Rectal smooth muscle tissue (tissue), 1 donor: ENCODE measurements at regions not wholly inside any gene's neighbourhood (a gene's known extent, or its start where the extent isn't known, plus 50 kb on each side); places are given as distances from the start of the nearest gene placed in this dataset.
"Not testable (repeated sequence)": the region's sequence is repeated elsewhere in the genome, so short reads cannot be mapped to it uniquely, and the experiment has no call there.

Source experiments
- H3K27ac ChIP-seq: one replicate; pipeline ENCODE4 v1.7.0; 2013; ENCODE audit warnings: low read depth, low read length, inconsistent platforms
- H3K27me3 ChIP-seq: one replicate; pipeline ENCODE4 v1.7.0; 2013; ENCODE audit warnings: low read length; ENCODE audit not compliant: control insufficient read depth, insufficient read depth
- H3K36me3 ChIP-seq: one replicate; pipeline ENCODE4 v1.7.0; 2013; ENCODE audit warnings: low read length; ENCODE audit not compliant: control insufficient read depth, insufficient read depth
- H3K4me1 ChIP-seq: one replicate; pipeline ENCODE4 v1.7.0; 2013; ENCODE audit warnings: low read length; ENCODE audit not compliant: control insufficient read depth, insufficient read depth
- H3K4me3 ChIP-seq: one replicate; pipeline ENCODE4 v1.7.0; 2013; ENCODE audit warnings: low read length
- H3K9ac ChIP-seq: one replicate; pipeline ENCODE4 v1.7.0; 2013; ENCODE audit warnings: low read length

DNA sequence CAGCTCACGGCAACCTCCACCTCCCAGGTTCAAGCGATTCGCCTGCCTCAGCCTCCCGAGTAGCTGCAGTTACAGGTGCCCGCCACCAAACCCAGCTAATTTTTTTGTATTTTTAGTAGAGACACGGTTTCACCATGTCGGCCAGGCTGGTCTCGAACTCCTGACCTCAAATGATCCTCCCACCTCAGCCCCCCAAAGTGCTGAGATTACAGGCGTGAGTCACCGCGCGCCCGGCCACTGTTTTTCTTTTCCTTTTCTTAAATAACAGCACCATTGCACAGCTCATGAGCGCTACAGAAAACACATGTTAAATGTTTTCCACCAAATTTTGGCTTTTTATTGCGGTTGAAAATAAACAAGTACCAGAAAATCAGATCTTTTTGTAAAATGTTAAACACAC, 195.5 kb downstream of the CRLF2 start:
- H3K9ac ChIP-seq, H3K4me1 ChIP-seq, H3K36me3 ChIP-seq, H3K4me3 ChIP-seq, H3K27ac ChIP-seq, H3K27me3 ChIP-seq: not testable (repeated sequence)

DNA sequence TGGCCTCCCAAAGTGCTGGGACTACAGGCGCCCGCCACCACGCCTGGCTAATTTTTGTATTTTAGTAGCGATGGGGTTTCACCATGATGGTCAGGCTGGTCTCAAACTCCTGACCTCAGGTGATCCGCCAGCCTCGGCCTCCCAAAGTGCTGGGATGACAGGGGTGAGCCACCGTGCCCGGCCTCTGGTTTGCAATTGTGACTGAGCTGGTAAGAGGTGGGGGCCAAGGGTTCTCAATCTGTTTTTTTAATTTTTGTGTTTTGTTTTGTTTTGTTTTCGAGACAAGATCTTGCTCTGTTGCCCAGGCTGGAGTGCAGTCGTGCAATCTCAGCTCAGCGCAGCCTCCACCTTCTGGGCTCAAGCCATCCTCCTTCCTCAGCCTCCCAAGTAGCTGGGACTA, 196.2 kb downstream of the CRLF2 start:
- H3K9ac ChIP-seq, H3K36me3 ChIP-seq, H3K4me1 ChIP-seq, H3K4me3 ChIP-seq, H3K27me3 ChIP-seq, H3K27ac ChIP-seq: not testable (repeated sequence)

DNA sequence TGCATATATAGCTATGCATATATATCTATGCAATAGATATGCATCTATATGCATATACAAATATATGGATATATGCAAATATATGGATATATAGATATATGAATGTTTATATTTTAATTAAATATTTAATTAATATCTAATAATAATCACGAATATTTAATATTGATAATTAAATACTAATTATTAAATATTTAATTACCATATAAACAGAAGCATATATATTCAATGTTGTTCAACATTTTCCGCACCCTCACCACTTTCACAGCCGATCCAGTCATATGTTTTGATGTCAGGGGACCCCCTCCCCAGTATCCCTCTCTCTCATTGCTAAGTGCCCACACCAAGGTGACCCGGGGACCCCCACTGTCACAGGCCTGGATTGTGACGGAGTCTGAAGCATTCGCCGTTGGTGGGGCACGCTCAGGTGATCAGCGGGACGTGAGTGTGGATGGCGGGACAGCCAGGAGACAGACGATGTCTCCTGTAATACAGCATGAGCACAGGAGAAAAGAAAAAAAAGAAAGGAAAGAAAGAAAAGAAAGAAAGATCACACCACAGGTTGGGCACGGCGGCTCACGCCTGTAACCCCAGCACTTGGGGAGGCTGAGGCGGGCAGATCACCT, 199.7 kb downstream of the CRLF2 start:
- no peak overlapping the region for H3K4me3 ChIP-seq

GRCh38 chrX:1011691-1012283, 200.7 kb downstream of the CRLF2 start:
- Histone ChIP-seq H3K9ac (no peak overlapping the region), H3K4me3 (no peak overlapping the region), H3K27ac (no peak overlapping the region), H3K36me3 (no peaks in the 10 kb centered on the region), H3K27me3 (no peaks in the 10 kb centered on the region), H3K4me1 (no peaks in the 10 kb centered on the region)

More for the DNA sequence above, 199.7 kb downstream of the CRLF2 start:
- Histone ChIP-seq H3K9ac (no peak overlapping the region), H3K4me1 (no peaks in the 10 kb centered on the region), H3K27me3 (no peaks in the 10 kb centered on the region), H3K36me3 (no peaks in the 10 kb centered on the region), H3K27ac (no peak overlapping the region)

GRCh38 chrX:1009771-1010170, 202.7 kb downstream of the CRLF2 start:
- Histone ChIP-seq H3K9ac (no peak overlapping the region), H3K36me3 (no peaks in the 10 kb centered on the region), H3K4me1 (no peaks in the 10 kb centered on the region), H3K27ac (no peak overlapping the region), H3K27me3 (no peaks in the 10 kb centered on the region), H3K4me3 (no peak overlapping the region)

GRCh38 chrX:1006156-1006730, 206.2 kb downstream of the CRLF2 start:
- H3K4me3 ChIP-seq, result no peak overlapping the region
- H3K36me3 ChIP-seq, result no peaks in the 10 kb centered on the region
- no peak overlapping the region for H3K9ac ChIP-seq
- no peak overlapping the region for H3K27ac ChIP-seq
- H3K4me1 ChIP-seq, result no peaks in the 10 kb centered on the region
- no peaks in the 10 kb centered on the region for H3K27me3 ChIP-seq

- no peak overlapping the region for H3K9ac ChIP-seq
Measured at GRCh38 chrX:1002611-1003010, 209.8 kb downstream of the CRLF2 start.

DNA sequence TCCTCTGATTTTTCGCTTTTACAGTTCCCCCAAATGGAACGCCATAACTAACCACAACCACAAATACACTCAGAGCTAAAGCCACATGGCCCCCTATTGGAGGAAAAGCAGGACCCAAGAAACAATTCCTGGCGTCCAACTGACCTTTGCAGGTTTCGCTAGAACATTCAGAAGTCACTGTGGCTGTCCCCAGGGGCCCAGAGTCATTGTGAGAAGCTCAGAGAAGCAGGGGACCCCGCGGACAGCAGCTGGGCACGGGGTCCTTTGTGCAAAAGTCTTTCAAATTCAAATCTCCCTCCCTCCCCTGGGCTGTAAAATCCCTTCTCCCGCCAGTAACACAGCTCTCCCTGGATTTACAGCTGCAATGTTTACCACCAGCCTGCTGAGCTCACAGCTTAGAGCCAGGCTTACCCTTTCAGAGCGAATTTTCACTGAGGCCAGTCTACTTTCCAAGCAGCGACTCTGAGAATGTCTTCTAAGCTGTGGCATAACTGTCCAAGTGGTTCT, 214.8 kb downstream of the CRLF2 start:
- no peaks in the 10 kb centered on the region for H3K36me3 ChIP-seq
- H3K4me3 ChIP-seq, result no peak overlapping the region
- no peaks in the 10 kb centered on the region for H3K4me1 ChIP-seq
- H3K9ac ChIP-seq, result no peak overlapping the region
- H3K27ac ChIP-seq, result no peak overlapping the region
- H3K27me3 ChIP-seq, result no peaks in the 10 kb centered on the region

More at GRCh38 chrX:1002611-1003010, 209.8 kb downstream of the CRLF2 start:
- no peak overlapping the region for H3K27ac ChIP-seq
- H3K36me3 ChIP-seq, result no peaks in the 10 kb centered on the region
- H3K4me1 ChIP-seq, result no peaks in the 10 kb centered on the region
- H3K27me3 ChIP-seq, result no peaks in the 10 kb centered on the region
- H3K4me3 ChIP-seq, result no peak overlapping the region

DNA sequence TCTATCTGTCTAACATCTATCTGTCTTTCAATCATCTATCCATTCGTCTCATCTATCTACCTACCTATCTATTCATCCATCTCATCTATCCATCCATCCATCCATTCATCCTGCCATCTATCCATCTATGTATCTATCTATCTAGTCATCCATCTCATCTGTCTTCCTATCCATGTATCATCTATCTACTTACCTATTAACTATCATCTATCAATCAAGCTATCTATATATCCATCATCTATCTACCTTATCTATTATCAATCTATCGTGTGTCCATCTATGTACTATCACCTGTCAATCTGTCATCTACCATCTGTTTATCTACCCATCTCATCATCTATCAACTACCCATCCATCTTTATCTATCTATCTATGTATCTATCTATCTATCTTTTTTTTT, 217.7 kb downstream of the CRLF2 start:
- Histone ChIP-seq H3K9ac (no peak overlapping the region), H3K27me3 (no peaks in the 10 kb centered on the region), H3K36me3 (no peaks in the 10 kb centered on the region), H3K4me1 (no peaks in the 10 kb centered on the region), H3K27ac (no peak overlapping the region), H3K4me3 (no peak overlapping the region)

- Histone ChIP-seq H3K36me3 (no peaks in the 10 kb centered on the region), H3K4me3 (peak overlapping the region; percentile 51), H3K27ac (no peak overlapping the region), H3K27me3 (no peaks in the 10 kb centered on the region), H3K9ac (no peak overlapping the region), H3K4me1 (no peaks in the 10 kb centered on the region)
Measured at GRCh38 chrX:989959-990510, 222.4 kb downstream of the CRLF2 start.

DNA sequence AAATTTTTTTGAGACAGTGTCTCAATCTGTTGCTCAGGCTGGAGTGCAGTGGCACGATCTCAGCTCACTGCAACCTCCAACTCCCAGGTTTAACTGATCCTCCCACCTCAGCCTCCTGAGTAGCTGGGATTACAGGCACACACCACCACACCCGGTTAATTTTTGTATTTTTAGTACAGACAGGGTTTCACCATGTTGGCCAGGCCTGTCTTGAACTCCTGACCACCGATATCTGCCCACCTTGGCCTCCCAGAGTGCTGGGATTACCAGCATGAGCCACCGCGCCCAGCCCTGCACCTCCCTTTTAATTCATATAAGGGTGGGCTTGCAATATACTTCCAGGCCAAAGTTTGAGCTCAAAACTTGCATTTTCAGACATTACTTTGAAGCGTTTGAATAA, 223.9 kb downstream of the CRLF2 start:
- not testable (repeated sequence) for H3K27ac ChIP-seq, H3K4me3 ChIP-seq, H3K36me3 ChIP-seq, H3K9ac ChIP-seq, H3K4me1 ChIP-seq, H3K27me3 ChIP-seq

GRCh38 chrX:981791-982626, 230.4 kb downstream of the CRLF2 start:
- Histone ChIP-seq H3K4me3 (no peak overlapping the region), H3K4me1 (no peaks in the 10 kb centered on the region), H3K9ac (no peak overlapping the region), H3K36me3 (no peaks in the 10 kb centered on the region), H3K27ac (no peak overlapping the region), H3K27me3 (no peaks in the 10 kb centered on the region)
